ENCODE measurements at regions not wholly inside any gene's neighbourhood (a gene's known extent, or its start where the extent isn't known, plus 50 kb on each side); places are given as distances from the start of the nearest gene placed in this dataset.

- no peaks in the 10 kb centered on the region for H4K20me1 ChIP-seq (ENCODE audit: insufficient read depth)
- H3K4me1 ChIP-seq (ENCODE audit: control insufficient read depth in 1 of 2, insufficient read depth in 2 of 2, low read length in 2 of 2): no peaks in the 10 kb centered on the region
- ChIA-PET CTCF (no interaction called here), POLR2A (no interaction called here), RAD21 (ENCODE audit: low non-redundant PET in 1 of 2, low total read pairs in 2 of 2, uncharacterized antibody in 2 of 2, unreplicated experiment in 2 of 2) (no interaction called here)
- no peak overlapping the region for H2AFZ ChIP-seq (ENCODE audit: low read depth, low read length, poor library complexity, severe bottlenecking)
- H3K9ac ChIP-seq (ENCODE audit: low read length): no peak overlapping the region
- no peaks in the 10 kb centered on the region for H3K27me3 ChIP-seq (ENCODE audit: insufficient read depth, low read length)
- no peak for ATAC-seq
- H3K4me2 ChIP-seq (ENCODE audit: low read length): no peak overlapping the region
- TF ChIP-seq POLR2AphosphoS5 (IDR thresholded peaks at IDR 0.05; ENCODE audit: low read depth, low read length): no peak
- TF ChIP-seq JUND (IDR thresholded peaks at IDR 0.05): no peak
- TF ChIP-seq SP1 (IDR thresholded peaks at IDR 0.05; ENCODE audit: low read depth): no peak
- TF ChIP-seq ZFX (IDR thresholded peaks at IDR 0.05): no peak
- no peak for TF ChIP-seq EZH2phosphoT487 (IDR thresholded peaks at IDR 0.05; ENCODE audit: borderline replicate concordance)
- TF ChIP-seq ZBTB33 (IDR thresholded peaks at IDR 0.05; ENCODE audit: extremely low read depth, insufficient replicate concordance, low read length): no peak
- no peak for TF ChIP-seq REST (IDR thresholded peaks at IDR 0.05; ENCODE audit: low read depth)
- no peak for TF ChIP-seq ZNF274 (IDR thresholded peaks at IDR 0.05; ENCODE audit: low read depth, low read length)
- no peak for TF ChIP-seq EZH2 (IDR thresholded peaks at IDR 0.05)
- TF ChIP-seq POLR2A (IDR thresholded peaks at IDR 0.05; ENCODE audit: borderline replicate concordance, extremely low read depth, insufficient read depth, insufficient read length): no peak
- TF ChIP-seq CBX3 (IDR thresholded peaks at IDR 0.05; ENCODE audit: low read depth): no peak
- no peak for TF ChIP-seq MAX (IDR thresholded peaks at IDR 0.05)
- TF ChIP-seq CEBPB (IDR thresholded peaks at IDR 0.05; ENCODE audit: low read depth): no peak
- TF ChIP-seq SRF (IDR thresholded peaks at IDR 0.05; ENCODE audit: low read depth): no peak
- TF ChIP-seq RAD21 (IDR thresholded peaks at IDR 0.05; ENCODE audit: low read depth): no peak
- TF ChIP-seq CTCF (IDR thresholded peaks at IDR 0.05 in 2 of 3, conservative IDR thresholded peaks at IDR 0.05 in 1 of 3; ENCODE audit: borderline replicate concordance in 1 of 3, insufficient read depth in 1 of 3, low read depth in 2 of 3, low read length in 2 of 3): no peak
- no peak for TF ChIP-seq SIN3A (IDR thresholded peaks at IDR 0.05; ENCODE audit: low read depth)
- TF ChIP-seq YY1 (IDR thresholded peaks at IDR 0.05; ENCODE audit: extremely low read depth, insufficient replicate concordance, low read depth, low read length): no peak
- intact Hi-C loops (cut with micrococcal nuclease): no loop called here
- no peaks in the 10 kb centered on the region for H3K9me2 ChIP-seq (ENCODE audit: insufficient read depth)
- no peak overlapping the region for H3K27ac ChIP-seq (ENCODE audit: low read depth, low read length)
- no TSS peak for BruUV-seq (replicated peaks)
- no peak overlapping the region for H3K4me3 ChIP-seq (replicated peaks in 1 of 2; ENCODE audit: low read depth in 1 of 2, low read length in 2 of 2)
- peaks cover 0 to 7% of the 10 kb centered on the region in 2 experiments; a peak in 1 of 4 replicates for H3K9me3 ChIP-seq (ENCODE audit: control insufficient read depth in 1 of 2, insufficient read depth in 1 of 2, low read depth in 1 of 2, low read length in 2 of 2)
- DNase-seq (ENCODE audit: low read depth, low spot score): no peak
- no peaks in the 10 kb centered on the region for H3K36me3 ChIP-seq (ENCODE audit: control insufficient read depth in 1 of 2, insufficient read depth in 2 of 2, low read length in 2 of 2)
- no peaks in the 10 kb centered on the region for H3K79me2 ChIP-seq (ENCODE audit: insufficient read depth, low read length)
Observed at GRCh38 chr7:42340436-42340835, 103.4 kb upstream of the GLI3 start.
